DND-41 (cell line): ENCODE measurements at regions not wholly inside any gene's neighbourhood (a gene's known extent, or its start where the extent isn't known, plus 50 kb on each side); places are given as distances from the start of the nearest gene placed in this dataset.

Experiments
- CTCF ChIP-seq: IDR thresholded peaks from 2 replicates; pipeline ENCODE4 v1.5.1; 2012; ENCODE audit warnings: borderline replicate concordance, low read length, moderate library complexity, mild to moderate bottlenecking; ENCODE audit not compliant: poor library complexity, severe bottlenecking; ENCODE audit errors: extremely low read depth
- EZH2 ChIP-seq: IDR thresholded peaks from 3 replicates; pipeline ENCODE4 v1.6.1; 2012; ENCODE audit warnings: borderline replicate concordance, low read depth, mild to moderate bottlenecking, moderate library complexity, low read length, inconsistent platforms; ENCODE audit not compliant: severe bottlenecking

- no peak for TF ChIP-seq CTCF
- no peak for TF ChIP-seq EZH2
These were observed 330.6 kb downstream of the SPRY2 start for GRCh38 chr13:80010286-80010831.
